ENCODE measurements at regions not wholly inside any gene's neighbourhood (a gene's known extent, or its start where the extent isn't known, plus 50 kb on each side); places are given as distances from the start of the nearest gene placed in this dataset.

DNA sequence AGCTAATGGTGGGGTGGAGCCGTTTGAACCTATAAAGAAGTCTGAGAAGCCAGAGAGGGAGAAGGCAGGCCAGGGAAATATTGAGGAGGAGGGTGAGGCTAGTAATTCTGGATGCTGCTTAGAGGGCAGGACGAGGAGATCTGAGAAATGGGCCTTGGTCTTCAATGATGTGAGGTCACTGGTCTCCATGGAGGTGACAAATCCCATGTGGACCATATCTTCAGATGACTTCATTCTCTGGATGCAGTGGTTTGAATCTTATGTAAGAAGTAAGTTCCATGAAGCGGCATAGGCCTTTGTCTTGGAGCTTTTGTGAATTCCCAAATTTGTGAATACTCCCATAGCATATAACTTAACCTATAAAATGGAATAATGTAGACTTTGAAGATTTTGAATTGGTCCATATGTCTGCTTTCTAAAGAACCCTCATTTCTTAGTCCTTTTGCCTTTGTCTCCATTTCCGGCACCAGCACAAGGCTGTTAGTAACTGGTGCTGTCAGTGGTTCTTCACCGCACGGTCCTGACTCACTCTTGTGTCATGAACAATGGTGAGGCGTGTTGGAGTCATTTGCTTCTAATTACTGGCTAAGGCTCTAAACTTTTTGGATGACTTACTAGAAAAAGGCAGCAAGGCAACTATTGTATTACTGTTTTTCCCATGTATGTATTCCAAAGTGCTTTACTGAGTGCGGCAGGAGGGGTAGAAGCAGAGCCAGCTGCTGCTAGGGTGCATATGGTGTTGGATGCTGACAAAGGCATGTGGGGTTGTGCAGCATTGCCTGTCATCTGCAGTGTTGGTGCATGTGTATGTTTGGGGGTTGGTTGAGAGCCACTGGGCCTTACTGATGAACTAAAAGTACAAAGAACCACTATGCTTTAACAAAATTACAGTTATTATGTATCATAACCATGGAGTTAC is 279.3 kb upstream of the C2CD4B start:
- DNase-seq (ENCODE audit: low read depth): no peak

DNA sequence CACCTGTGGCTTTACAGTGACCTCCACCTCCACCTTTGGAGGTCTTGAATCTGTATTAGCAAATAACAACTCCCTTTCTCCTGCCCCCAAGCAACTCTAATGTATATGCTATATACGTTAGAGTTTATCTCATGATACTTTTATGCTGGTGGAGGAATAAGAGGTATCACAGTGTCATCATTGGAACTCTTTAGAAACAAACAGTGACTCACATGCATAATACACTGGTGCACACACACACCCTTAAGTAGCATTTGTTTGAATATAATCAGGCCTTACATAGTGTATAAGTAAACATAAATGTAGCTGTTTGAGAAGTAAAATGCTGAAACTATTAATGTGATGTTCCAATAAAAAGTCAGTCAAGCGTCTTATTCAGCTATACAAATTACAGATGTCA is 280.2 kb upstream of the C2CD4B start:
- no peak for DNase-seq (ENCODE audit: low read depth)

DNA sequence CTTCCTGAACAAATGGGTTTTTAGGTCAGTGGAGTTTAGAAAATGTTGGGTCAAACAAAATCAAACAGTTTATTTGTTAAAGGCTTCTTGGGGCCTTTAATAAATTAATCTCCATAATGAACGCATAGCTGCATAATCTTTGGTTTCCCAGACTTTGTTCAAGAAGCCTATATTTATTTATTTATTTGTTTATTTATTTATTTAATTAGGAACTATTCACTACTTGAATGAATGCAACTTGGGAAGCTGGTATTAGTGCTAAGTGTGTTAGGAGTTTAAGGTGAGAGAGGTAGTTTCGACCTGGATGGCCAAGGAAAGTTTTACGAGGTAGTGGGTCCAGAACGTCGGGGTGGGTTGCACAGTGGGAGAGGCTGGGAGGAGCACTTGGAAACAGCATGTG is 281.9 kb upstream of the C2CD4B start:
- no peak for DNase-seq (ENCODE audit: low read depth)

DNA sequence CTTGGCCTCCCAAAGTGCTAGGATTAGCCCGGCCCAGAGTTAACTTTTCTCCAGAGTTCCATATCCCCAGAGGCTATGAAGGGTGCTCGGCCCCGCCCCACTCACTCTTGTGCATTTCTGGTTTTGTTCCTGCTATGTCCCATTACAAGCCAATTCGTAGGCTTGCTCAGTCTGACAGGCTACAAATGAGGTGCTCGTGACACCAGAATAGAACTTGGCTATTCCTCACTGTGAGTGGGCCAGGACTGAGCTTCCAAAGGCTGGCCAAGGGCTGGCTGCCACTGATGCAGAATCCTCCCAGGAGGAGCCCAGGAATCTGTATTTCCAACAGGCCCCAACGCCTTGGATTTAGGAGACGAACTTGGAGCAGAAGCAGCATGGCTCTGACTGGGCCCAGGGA is 282.7 kb upstream of the C2CD4B start:
- DNase-seq (ENCODE audit: low read depth): no peak

DNA sequence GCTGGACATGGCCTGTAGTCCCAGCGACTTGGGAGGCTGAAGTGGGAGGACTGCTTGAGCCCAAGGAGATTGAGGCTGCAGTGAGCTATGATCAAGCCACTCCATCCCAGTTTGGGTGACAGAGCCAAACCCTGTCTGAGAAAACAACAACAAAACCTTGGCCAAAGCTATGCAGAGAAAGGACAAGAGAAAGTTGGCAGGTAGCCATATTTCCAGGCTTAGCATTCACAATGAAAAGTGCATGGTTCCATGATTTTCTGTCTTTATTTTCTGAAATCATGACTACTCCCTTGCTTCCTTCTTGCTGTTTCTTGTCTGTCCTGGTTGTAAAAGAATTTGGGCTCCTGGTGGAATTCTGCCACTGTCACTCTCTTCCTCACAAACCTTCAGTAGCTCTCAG is 284.6 kb upstream of the C2CD4B start:
- no peak for DNase-seq (ENCODE audit: low read depth)

DNA sequence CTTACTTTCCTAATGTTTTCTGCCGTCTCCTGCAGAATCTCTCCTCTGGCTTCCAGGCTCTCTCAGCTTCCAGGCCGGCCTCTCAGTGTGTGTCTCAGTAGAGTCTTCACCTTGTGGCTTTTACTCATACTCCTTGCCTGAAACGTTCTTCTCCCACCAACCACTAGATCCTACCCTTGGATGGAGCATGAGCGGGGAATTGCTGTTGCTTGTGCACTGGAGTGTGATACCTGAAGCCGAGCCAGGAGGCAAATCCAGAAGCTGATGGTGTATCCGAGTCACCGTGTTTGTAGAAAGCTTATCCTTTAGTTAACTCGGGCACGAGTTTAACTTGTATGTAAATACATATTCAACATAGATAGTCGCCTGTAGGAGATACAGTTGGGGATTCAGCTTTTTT is 285.0 kb upstream of the C2CD4B start:
- no peak for DNase-seq (ENCODE audit: low read depth)

DNA sequence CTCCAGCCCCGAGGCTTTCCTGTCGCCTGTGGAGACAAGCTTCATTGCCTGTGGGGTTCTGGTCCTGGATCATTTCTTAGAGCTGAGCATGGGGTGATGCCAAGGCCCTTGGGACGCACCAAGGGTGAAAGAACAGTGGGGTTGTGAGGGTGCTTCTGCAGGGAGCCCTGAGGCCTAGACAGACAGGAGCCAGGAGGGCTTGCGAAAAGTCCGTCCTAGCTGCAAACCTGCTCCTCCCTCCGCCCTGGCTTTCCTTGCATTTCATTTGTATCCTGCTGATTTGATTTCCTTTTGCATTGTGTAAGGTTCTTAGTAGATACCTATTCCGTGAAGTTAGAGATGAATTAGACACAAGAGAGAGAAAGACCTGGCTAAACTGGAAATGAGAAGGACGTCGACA is 286.9 kb upstream of the C2CD4B start:
- no peak for DNase-seq (ENCODE audit: low read depth)

DNA sequence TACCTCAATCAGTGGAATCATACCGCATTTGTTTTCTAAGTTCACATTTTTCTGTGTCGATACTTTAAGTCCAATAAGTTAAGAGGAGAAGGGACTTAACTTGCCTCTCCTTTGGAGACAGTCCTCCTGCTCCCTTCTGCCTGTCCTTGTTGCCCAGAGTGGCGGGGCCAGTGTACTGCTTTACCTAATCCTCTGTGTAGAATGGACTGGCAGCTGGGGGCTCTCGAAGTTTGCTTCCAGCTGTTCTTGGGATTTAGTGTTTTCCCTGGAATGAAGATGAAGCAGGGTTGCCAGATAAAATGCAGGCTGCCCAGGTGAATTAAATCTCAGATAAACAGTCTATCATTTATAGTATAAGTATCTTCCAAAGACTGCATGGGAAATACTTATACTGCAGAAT is 287.6 kb upstream of the C2CD4B start:
- DNase-seq (ENCODE audit: low read depth): no peak

DNA sequence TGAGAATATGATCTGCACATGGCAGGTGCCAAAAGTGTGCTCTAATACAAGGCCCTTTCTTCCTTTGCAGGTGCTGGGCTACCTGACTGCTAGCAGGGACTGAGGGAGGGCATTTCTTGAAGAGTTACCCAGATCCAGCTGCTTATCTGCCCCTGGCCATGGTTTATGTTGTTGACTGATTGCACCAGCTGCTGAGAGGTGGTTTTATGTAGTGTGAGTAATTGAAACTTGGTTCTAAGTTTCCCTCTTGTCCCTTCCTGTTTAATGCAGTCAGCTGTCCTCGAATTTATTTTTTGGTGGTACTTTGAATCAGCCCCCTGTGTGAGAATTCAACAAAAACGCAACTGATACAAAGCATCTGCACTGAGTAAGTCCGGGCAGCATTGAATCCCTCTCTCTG is 288.3 kb upstream of the C2CD4B start:
- DNase-seq (ENCODE audit: low read depth): no peak

DNA sequence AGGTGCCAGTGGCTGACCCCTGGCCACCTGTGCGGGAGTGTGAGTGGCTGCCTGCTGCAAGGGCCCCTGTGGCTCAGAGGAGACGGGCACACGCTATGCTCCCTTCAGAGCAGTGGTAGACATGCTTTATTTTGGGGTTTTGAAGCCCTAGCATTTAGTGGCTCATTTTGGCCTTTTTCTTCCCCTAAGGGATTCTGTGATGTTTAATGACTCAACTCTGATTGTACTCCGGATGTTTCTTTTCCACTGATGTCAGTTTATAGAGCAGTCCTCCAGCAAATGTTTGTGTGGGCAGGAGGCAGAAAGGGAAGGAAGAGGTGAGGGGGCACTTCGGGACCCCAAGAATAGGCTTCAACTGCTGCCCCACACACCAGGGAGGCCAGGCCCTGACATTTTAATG is 288.9 kb upstream of the C2CD4B start:
- DNase-seq (ENCODE audit: low read depth): no peak

DNA sequence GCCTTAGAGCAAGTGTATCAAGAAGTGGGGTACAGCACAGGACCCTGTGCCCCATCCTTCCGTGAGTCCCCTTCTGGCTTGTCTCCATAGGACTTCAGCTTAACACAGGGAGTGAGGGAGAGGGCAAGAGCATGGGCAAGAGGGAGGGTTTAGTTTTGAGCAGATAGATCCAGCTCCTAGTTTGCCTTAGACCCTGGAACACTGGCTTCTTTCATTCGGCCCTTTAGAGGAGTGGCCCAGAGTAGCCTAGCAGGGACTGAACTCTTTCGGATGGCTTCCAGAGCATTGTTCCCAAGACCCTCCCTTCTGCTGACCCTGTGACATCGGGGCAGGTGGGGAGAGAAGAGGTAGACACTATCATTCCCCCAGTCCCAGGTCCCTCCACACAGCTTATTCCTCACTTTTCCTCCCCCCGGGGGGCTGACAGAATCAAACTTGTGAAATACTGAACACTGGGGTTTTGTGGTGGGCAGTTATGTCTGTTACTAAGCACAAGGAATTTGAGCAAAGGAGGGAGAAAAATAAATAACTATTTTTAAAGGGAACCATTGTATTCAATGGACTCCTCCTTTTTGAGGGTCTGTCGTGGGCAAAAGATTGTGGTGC is 289.6 kb upstream of the C2CD4B start:
- no peak for DNase-seq (ENCODE audit: low read depth)

DNA sequence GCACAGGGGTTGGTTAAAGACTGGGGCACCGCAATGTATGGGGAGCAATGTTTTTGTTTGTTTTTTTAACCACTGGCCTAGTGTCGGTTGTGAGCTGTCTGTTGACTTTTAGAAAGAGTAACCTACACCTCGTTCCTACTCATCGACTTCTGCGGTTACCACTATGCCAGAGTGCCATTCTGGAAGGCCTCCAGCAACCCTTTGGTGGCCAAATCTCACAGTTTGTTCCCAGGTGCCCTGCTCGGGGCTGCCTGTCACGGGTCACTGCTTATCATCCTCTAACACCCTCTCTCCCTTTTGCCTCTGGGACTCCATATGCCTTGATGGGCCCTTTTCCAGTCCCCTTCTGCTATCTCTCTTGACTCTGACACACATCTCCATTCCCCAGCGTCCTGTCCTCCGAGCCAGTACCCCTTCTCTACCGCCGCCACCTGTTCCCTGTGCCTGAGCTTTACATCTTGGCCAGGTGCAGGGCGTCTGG is 290.4 kb upstream of the C2CD4B start:
- DNase-seq (ENCODE audit: low read depth): no peak

DNA sequence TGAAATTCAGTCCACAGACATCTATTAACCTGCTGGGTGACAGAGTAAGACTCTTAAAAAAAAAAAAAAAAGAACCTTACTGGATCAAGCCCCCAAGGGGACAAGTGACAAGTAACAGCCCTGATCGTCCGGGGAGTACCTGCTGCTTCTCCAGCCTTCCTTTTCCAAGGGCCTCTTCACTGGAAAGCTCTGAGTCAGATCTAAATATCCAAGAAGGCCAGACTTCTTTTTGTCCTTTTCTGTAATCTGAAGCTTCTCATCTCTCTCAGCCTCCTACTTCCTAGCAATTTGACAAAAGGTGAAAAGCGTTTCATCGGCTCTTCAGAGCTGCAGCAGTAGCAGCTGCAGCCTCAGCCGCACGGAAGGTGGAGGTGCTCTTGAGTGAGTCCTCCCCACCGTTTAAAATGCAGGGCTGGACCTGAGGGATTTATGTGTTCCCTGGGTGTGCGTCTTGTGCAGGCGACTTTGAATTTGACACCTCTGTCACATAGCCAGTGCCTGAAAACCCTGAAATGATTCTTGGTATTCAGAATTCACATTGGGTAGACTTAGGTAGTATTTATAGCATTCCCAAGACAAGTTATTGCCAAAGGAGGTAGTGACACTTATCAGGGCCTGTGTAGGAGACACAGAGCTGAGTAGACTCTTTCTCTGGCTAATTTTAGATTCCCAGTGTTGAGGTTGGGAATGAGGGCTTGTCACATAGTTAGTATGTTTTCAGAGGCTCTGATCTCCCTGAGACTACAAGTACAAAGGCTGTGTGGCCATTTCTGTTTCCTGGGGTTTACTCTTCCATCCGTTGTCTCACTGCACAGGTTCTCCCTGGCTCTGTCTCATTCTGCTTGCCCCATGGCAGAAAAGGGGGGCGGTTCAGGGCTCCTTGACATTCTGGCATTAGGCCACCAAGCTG is 291.2 kb upstream of the C2CD4B start:
- no peak for DNase-seq (ENCODE audit: low read depth)

DNA sequence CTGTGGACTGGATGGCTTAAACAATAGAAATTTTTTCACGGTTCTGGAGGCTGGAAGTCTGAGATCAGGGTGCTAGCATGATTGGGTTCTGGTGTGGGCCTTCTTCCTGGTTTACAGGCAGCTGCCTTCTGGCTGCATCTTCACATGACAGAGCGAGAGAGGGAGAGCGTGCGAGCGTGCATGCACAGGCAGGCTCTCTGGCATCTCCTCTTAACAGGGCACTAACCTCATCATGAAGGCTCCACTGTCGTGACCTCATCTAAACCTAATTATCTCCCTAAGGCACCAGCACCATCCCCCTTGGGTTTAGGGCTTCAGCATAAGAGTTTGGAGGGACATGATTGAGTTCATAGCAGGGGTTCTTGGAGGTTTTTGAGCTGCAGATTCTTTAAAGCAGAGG is 292.0 kb upstream of the C2CD4B start:
- no peak for DNase-seq (ENCODE audit: low read depth)

DNA sequence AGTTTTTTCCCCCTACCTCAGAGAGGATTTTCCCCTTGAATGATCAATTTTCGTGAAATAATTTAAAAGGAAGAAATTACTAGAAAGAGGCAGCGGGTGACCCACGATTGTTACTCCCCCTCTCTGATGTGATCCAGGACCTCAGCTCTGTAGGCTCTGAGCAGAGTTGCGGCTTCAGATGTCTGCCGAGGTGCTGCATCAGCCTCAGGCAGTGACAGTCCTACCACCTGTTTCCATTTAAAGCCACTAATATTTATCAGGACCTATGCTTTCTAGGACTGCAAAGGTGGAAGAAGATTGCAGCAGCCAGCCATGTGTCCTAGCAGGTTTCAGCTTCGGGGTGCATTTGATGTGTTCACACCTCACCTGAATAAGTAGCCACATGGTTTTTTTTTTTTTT is 294.8 kb upstream of the C2CD4B start:
- DNase-seq (ENCODE audit: low read depth): no peak

DNA sequence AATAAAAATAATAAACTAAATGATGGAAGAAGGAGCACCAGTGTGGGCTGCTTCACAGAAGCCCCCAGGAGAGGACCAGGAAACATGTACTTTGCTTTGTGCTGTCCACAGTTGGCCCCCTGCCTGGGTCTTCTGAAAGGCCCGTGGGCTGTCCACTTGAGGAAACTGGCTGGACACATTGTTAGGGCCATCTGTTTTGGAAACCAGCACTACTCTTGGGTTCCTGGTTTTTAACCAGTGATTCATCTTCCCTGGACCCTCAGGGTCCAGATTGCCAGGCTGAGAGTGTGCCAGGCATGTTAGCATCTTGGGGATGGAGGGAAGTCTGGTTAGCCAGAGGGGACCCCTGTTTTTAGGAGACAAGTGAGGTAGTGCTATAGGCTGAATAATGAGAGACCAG is 297.2 kb upstream of the C2CD4B start:
- no peak for DNase-seq (ENCODE audit: low read depth)

DNA sequence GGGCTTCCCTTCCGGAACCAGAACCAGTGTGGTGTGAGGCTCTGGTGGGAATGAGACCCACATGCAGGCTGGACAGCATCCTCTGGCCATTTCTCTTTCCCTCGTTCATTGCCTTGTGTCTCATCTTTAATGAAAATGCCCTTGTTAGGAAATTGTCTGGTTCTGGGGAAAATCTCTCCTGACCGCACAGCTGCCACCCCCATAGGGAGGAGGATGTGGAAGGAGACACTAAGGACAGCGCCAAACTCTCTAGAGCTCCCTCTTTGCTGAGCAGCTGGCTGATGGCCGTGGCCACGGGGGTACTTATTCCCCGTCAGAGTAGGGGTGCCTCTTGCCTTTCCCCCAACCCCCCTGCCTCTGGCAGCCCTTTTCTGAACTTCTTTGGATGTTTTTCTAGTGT is 297.6 kb upstream of the C2CD4B start:
- no peak for DNase-seq (ENCODE audit: low read depth)

DNA sequence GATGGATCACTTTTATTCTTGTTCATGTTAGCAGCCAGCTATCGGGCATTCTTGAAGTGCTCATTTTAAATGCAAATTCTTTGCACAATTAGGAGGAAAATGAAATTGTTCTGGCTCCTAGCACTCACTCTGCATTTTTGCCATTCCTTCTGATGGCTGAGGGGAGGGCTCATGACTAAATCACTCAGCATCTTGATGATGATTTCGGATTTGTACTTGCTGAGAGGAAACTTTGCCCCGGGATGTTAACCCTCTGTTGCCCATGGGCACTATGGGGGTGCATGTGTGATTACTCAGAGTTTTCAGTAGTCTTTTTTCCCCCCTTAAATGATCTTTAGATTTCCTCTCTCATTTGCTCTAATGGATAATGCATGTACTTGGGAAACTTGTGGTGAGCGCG is 299.6 kb upstream of the C2CD4B start:
- no peak for DNase-seq (ENCODE audit: low read depth)

DNA sequence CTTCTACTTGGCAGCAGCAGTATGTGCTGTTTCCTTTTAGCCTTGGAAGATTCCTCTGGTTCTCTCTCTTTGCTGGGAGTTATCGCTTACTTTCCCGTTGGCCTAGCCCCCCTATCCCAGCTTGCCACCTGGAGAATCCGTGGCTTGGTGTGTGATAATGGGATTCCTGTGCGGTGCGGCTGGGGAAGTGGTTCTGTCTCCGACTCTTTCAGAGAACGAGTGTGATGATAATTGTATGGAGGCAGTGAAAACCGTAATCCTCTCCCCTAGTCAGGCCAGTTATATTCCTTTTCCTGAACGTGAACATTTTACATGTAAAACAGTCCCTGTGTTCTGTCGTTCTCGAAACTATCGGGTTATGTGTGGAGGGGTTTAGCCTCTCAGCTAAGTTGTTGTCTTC is 300.1 kb upstream of the C2CD4B start:
- no peak for DNase-seq (ENCODE audit: low read depth)

DNA sequence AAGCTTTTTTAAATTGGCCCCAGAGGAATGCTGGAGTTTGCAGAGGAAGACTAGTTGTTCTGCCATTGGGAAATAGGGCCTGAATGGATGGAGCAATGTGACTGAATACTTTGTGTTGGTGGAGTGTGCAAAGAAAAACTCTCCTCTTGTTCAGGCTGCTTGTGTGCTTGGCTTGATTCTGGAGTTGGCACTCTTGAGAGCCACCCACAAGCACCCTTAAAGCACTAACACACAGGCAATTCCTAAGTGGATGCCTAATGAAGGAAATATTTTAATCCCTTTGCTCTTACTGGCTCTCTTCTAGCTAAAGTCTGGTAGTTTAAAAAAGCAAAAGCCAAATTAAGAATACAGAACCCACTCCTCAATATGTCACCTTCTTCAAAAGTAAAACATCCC is 304.4 kb upstream of the C2CD4B start:
- DNase-seq (ENCODE audit: low read depth): no peak

DNA sequence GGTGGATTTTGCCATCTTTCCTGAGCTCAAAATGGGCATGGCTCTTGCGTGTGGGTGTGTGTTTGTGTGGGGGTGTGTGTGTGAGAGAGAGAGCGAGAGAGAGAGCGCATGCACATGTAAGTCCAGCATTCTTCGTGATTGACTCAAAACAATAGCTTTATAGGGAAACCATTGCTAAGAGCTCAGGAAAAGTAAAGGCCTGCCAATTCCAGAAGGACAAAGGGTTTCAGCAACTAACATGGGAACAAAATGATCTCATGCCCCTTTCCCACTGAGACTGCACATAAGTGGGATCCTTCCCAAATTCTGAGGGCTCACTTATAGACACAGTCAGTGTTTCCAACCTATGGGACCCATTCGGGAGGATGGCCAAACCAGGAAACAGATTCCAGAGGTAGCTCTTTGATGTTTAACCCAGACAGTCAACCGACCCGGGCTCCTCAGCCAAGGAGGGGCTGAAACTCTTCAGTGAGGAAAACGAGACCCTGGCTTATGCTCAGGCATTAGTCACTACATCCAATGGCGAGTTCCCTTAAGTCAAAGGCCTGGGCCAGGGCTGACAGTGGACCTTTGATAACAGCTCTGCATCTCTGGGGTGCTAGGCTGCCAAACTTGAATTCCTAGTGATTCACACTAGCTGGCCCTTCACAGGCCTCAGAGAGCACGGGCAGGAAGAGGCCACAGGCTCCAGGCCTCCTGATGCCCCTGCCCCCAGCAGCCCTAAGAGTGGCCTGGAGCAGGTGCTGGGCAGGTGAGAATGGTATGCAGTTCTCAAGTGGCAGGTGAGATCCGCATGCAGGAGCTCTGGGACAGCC is 305.0 kb upstream of the C2CD4B start:
- no peak for DNase-seq (ENCODE audit: low read depth)

Data from activated gamma-delta T cell treated with anti-CD3 and anti-CD28 coated beads, Interleukin-2, amount 50 U/mL, for 16 hours (primary cell).